ENCODE measurements at regions not wholly inside any gene's neighbourhood (a gene's known extent, or its start where the extent isn't known, plus 50 kb on each side); places are given as distances from the start of the nearest gene placed in this dataset.

GRCh38 chr1:116827607-116828105 lies 73.4 kb downstream of the CD2 start:
- TF ChIP-seq CTCF (conservative IDR thresholded peaks at IDR 0.05), result no peak
- TF ChIP-seq ZFX (IDR thresholded peaks at IDR 0.05), result no peak

All from C4-2B (cell line).